ENCODE measurements at regions not wholly inside any gene's neighbourhood (a gene's known extent, or its start where the extent isn't known, plus 50 kb on each side); places are given as distances from the start of the nearest gene placed in this dataset.

- intact Hi-C loops (cut with DNase I, micrococcal nuclease) = loop anchor here in 1 of 2 experiments (5.0 kb wide), 1 partner anchor 1590 kb away; no protein-coding TSS in a partner anchor
- Histone ChIP-seq H3K9me3 (ENCODE audit: control insufficient read depth in 1 of 2, insufficient read depth in 1 of 2, low read length in 2 of 2) (no peaks in the 10 kb centered on the region), H3K27ac (ENCODE audit: low read depth in 1 of 2, low read length in 2 of 2) (no peak overlapping the region), H3K4me3 (ENCODE audit: low read length) (no peak overlapping the region), H3K4me1 (ENCODE audit: insufficient read depth, low read length) (no peaks in the 10 kb centered on the region), H3K27me3 (ENCODE audit: control insufficient read depth in 1 of 2, insufficient read depth in 2 of 2, low read length in 2 of 2) (no peaks in the 10 kb centered on the region), H3K36me3 (ENCODE audit: insufficient read depth, low read length) (no peaks in the 10 kb centered on the region)
- ChIA-PET POLR2A (no interaction called here), CTCF (no interaction called here)
- Mint-ChIP-seq H3K36me3 (ENCODE audit: low read depth) (no peaks in the 10 kb centered on the region), H3K27me3 (no peaks in the 10 kb centered on the region), H3K4me1 (ENCODE audit: low read depth) (no peaks in the 10 kb centered on the region), H3K4me3 (no peak overlapping the region), H3K27ac (no peak overlapping the region), H3K9me3 (no peaks in the 10 kb centered on the region)
- DNase-seq (no peak), ATAC-seq (ENCODE audit: poor library complexity) (no peak)
- TF ChIP-seq CTCF (IDR thresholded peaks at IDR 0.05) = no peak
Observed at GRCh38 chr18:43622024-43622423, 344.7 kb upstream of the SYT4 start.

GRCh38 chr18:43625582-43625981, 348.3 kb upstream of the SYT4 start:
- Mint-ChIP-seq H3K4me3 (no peak overlapping the region), H3K36me3 (ENCODE audit: low read depth) (no peaks in the 10 kb centered on the region), H3K9me3 (no peaks in the 10 kb centered on the region), H3K27me3 (no peaks in the 10 kb centered on the region), H3K27ac (no peak overlapping the region), H3K4me1 (ENCODE audit: low read depth) (no peaks in the 10 kb centered on the region)
- H3K36me3 ChIP-seq (ENCODE audit: insufficient read depth, low read length) = no peaks in the 10 kb centered on the region
- no peak overlapping the region for H3K27ac ChIP-seq (ENCODE audit: low read depth in 1 of 2, low read length in 2 of 2)
- H3K4me3 ChIP-seq (ENCODE audit: low read length) = no peak overlapping the region
- TF ChIP-seq CTCF (IDR thresholded peaks at IDR 0.05) = no peak
- no peaks in the 10 kb centered on the region for H3K4me1 ChIP-seq (ENCODE audit: insufficient read depth, low read length)
- ChIA-PET CTCF (no interaction called here), POLR2A (no interaction called here)
- no peaks in the 10 kb centered on the region for H3K9me3 ChIP-seq (ENCODE audit: control insufficient read depth in 1 of 2, insufficient read depth in 1 of 2, low read length in 2 of 2)
- intact Hi-C loops (cut with DNase I, micrococcal nuclease) = no loop called here
- no peaks in the 10 kb centered on the region for H3K27me3 ChIP-seq (ENCODE audit: control insufficient read depth in 1 of 2, insufficient read depth in 2 of 2, low read length in 2 of 2)
- DNase-seq = no peak
- no peak for ATAC-seq (ENCODE audit: poor library complexity)

GRCh38 chr18:43627848-43628530, 350.7 kb upstream of the SYT4 start:
- Mint-ChIP-seq H3K4me1 (ENCODE audit: low read depth) (no peaks in the 10 kb centered on the region), H3K4me3 (no peak overlapping the region), H3K36me3 (ENCODE audit: low read depth) (no peaks in the 10 kb centered on the region), H3K27me3 (no peaks in the 10 kb centered on the region), H3K27ac (no peak overlapping the region), H3K9me3 (no peaks in the 10 kb centered on the region)
- intact Hi-C loops (cut with DNase I, micrococcal nuclease) = no loop called here
- Histone ChIP-seq H3K27ac (ENCODE audit: low read depth in 1 of 2, low read length in 2 of 2) (no peak overlapping the region), H3K4me1 (ENCODE audit: insufficient read depth, low read length) (no peaks in the 10 kb centered on the region), H3K9me3 (ENCODE audit: control insufficient read depth in 1 of 2, insufficient read depth in 1 of 2, low read length in 2 of 2) (no peaks in the 10 kb centered on the region), H3K36me3 (ENCODE audit: insufficient read depth, low read length) (no peaks in the 10 kb centered on the region), H3K4me3 (ENCODE audit: low read length) (no peak overlapping the region), H3K27me3 (ENCODE audit: control insufficient read depth in 1 of 2, insufficient read depth in 2 of 2, low read length in 2 of 2) (no peaks in the 10 kb centered on the region)
- CTCF ChIA-PET = interaction anchor here (1.4 kb wide), 1 partner anchor 9 kb away, joined by 4 read pairs; no protein-coding TSS in a partner anchor
- POLR2A ChIA-PET = no interaction called here
- DNase-seq (no peak), ATAC-seq (ENCODE audit: poor library complexity) (no peak)
- no peak for TF ChIP-seq CTCF (IDR thresholded peaks at IDR 0.05)
